ENCODE measurements at regions not wholly inside any gene's neighbourhood (a gene's known extent, or its start where the extent isn't known, plus 50 kb on each side); places are given as distances from the start of the nearest gene placed in this dataset.

DNA sequence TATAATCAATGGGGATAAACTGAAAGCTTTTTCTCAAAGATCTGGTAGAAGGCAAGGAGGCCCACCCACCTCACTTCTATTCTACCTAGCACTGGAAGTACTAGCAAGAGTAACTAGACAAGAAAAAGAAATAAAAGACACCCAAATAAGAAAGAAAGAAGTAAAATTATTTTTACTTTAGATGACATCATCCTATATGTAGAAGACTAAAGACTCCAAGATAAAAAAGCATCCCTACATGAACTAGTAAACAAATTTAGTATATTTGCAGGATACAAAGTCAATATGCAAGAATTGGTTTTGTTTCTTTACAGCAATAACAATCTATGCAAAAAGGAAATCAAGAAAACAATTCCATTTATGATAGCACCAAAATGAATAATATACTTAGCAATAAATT lies 201.5 kb upstream of the KIRREL3 start:
- Histone ChIP-seq H3K27me3 (ENCODE audit: control insufficient read depth in 1 of 2, insufficient read depth in 2 of 2, low read length in 2 of 2) (no peaks in the 10 kb centered on the region), H3K4me3 (ENCODE audit: low read depth in 1 of 2, low read length in 2 of 2) (no peak overlapping the region), H3K4me1 (ENCODE audit: control insufficient read depth in 2 of 2, insufficient read depth in 2 of 2, low read length in 1 of 2) (peaks cover 0 to 5% of the 10 kb centered on the region in 2 donors), H3K9me3 (ENCODE audit: control insufficient read depth in 2 of 2, insufficient read depth in 1 of 2, low read depth in 1 of 2, low read length in 1 of 2) (peaks cover 0 to 4% of the 10 kb centered on the region in 2 donors), H3K36me3 (ENCODE audit: control insufficient read depth in 2 of 2, insufficient read depth in 2 of 2, low read length in 1 of 2) (no peaks in the 10 kb centered on the region), H3K27ac (ENCODE audit: low read depth in 2 of 2, low read length in 1 of 2) (no peak overlapping the region)

GRCh38 chr11:127199306-127199801 lies 198.8 kb upstream of the KIRREL3 start:
- Histone ChIP-seq H3K27ac (ENCODE audit: low read depth in 2 of 2, low read length in 1 of 2) (no peak overlapping the region), H3K4me3 (ENCODE audit: low read depth in 1 of 2, low read length in 2 of 2) (no peak overlapping the region), H3K36me3 (ENCODE audit: control insufficient read depth in 2 of 2, insufficient read depth in 2 of 2, low read length in 1 of 2) (no peaks in the 10 kb centered on the region), H3K27me3 (ENCODE audit: control insufficient read depth in 1 of 2, insufficient read depth in 2 of 2, low read length in 2 of 2) (no peaks in the 10 kb centered on the region), H3K4me1 (ENCODE audit: control insufficient read depth in 2 of 2, insufficient read depth in 2 of 2, low read length in 1 of 2) (no peaks in the 10 kb centered on the region), H3K9me3 (ENCODE audit: control insufficient read depth in 2 of 2, insufficient read depth in 1 of 2, low read depth in 1 of 2, low read length in 1 of 2) (no peaks in the 10 kb centered on the region)
- WGBS, 2 donors, result 64 to 75% methylated on average over 3 of the region's 3 CpGs

DNA sequence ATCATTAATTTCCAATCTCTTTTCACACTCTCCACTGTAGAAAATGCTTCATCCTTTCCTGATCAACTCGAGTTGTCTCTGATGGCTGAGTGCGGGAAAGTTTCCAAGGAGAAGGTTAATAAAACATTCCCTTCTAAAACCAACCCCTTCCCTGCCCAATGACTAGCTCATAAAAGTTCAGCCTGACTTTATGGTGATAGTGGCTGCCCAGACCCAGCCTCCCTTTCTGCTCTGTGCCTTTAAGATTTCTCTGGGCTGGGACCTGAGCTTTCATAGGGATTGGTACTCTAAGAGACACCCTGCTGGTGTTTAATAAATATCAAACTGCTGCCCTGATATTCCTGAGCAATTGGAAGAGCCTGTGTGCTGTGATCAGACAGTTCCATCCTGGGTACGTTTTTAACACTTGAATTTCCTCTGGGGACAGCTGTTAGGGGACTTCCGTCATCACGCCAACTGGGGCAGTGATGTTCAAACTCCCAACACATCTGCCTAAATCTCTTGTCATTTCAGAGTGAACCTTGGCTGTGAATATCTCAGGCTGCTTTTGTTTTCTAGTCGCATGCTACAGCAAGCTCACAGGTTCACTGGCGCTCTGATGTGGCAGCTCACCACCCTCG lies 195.0 kb upstream of the KIRREL3 start:
- no peak overlapping the region for H3K27ac ChIP-seq (ENCODE audit: low read depth in 2 of 2, low read length in 1 of 2)
- H3K4me3 ChIP-seq (ENCODE audit: low read depth in 1 of 2, low read length in 2 of 2), result no peak overlapping the region
- no peaks in the 10 kb centered on the region for H3K9me3 ChIP-seq (ENCODE audit: control insufficient read depth in 2 of 2, insufficient read depth in 1 of 2, low read depth in 1 of 2, low read length in 1 of 2)
- H3K4me1 ChIP-seq (ENCODE audit: control insufficient read depth in 2 of 2, insufficient read depth in 2 of 2, low read length in 1 of 2), result no peaks in the 10 kb centered on the region
- 50 to 51% methylated on average over 8 of the region's 8 CpGs for WGBS, 2 donors
- no peaks in the 10 kb centered on the region for H3K36me3 ChIP-seq (ENCODE audit: control insufficient read depth in 2 of 2, insufficient read depth in 2 of 2, low read length in 1 of 2)
- no peaks in the 10 kb centered on the region for H3K27me3 ChIP-seq (ENCODE audit: control insufficient read depth in 1 of 2, insufficient read depth in 2 of 2, low read length in 2 of 2)

DNA sequence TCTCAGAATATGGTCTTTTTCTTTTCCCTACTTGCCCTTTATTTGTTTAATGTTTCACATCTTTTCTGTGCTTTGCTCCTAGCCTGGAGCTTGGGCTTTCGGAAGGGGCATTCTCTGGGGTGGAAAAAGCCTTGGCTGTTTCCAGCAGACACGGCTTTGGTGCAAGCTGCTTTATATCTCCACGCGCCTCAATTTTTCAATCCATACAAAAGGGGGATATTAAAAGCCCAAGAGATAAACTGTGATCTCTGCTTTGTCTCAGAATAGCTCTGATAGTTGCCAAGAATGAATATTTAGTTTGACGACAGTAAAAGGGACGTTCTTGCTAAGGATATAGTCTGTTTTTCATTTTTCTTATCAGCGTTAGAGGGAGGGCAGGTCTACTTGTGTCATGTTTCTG lies 194.0 kb upstream of the KIRREL3 start:
- H3K27ac ChIP-seq (ENCODE audit: low read depth in 2 of 2, low read length in 1 of 2), result no peak overlapping the region
- WGBS, 2 donors, result 59% methylated on average over 7 of the region's 7 CpGs
- no peaks in the 10 kb centered on the region for H3K27me3 ChIP-seq (ENCODE audit: control insufficient read depth in 1 of 2, insufficient read depth in 2 of 2, low read length in 2 of 2)
- no peak overlapping the region for H3K4me3 ChIP-seq (ENCODE audit: low read depth in 1 of 2, low read length in 2 of 2)
- no peaks in the 10 kb centered on the region for H3K4me1 ChIP-seq (ENCODE audit: control insufficient read depth in 2 of 2, insufficient read depth in 2 of 2, low read length in 1 of 2)
- no peaks in the 10 kb centered on the region for H3K9me3 ChIP-seq (ENCODE audit: control insufficient read depth in 2 of 2, insufficient read depth in 1 of 2, low read depth in 1 of 2, low read length in 1 of 2)
- H3K36me3 ChIP-seq (ENCODE audit: control insufficient read depth in 2 of 2, insufficient read depth in 2 of 2, low read length in 1 of 2), result no peaks in the 10 kb centered on the region

DNA sequence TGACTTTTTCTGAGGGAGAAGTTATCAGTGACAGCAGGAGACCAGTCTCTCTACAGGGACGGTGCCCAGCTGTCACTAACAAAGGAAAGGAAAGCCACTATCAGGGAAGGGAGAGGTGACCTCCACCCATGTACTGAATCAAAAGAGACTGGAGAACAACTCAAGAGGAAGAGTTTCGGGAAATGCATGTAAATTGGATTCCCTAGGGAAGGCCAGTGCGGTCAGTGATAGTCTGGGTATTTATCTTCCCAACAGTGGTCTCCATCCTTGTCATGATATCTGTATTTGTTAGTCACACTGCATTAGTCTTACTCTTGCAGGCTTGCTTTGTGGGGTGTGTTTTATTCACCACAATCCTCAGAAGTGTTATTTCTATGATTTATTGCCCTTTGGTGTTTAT lies 193.4 kb upstream of the KIRREL3 start:
- Histone ChIP-seq H3K9me3 (ENCODE audit: control insufficient read depth in 2 of 2, insufficient read depth in 1 of 2, low read depth in 1 of 2, low read length in 1 of 2) (no peaks in the 10 kb centered on the region), H3K4me3 (ENCODE audit: low read depth in 1 of 2, low read length in 2 of 2) (no peak overlapping the region), H3K36me3 (ENCODE audit: control insufficient read depth in 2 of 2, insufficient read depth in 2 of 2, low read length in 1 of 2) (no peaks in the 10 kb centered on the region), H3K27ac (ENCODE audit: low read depth in 2 of 2, low read length in 1 of 2) (no peak overlapping the region), H3K4me1 (ENCODE audit: control insufficient read depth in 2 of 2, insufficient read depth in 2 of 2, low read length in 1 of 2) (no peaks in the 10 kb centered on the region), H3K27me3 (ENCODE audit: control insufficient read depth in 1 of 2, insufficient read depth in 2 of 2, low read length in 2 of 2) (no peaks in the 10 kb centered on the region)
- 49 to 54% methylated on average over 3 of the region's 3 CpGs for WGBS, 2 donors

- Histone ChIP-seq H3K36me3 (ENCODE audit: control insufficient read depth in 2 of 2, insufficient read depth in 2 of 2, low read length in 1 of 2) (no peaks in the 10 kb centered on the region), H3K27ac (ENCODE audit: low read depth in 2 of 2, low read length in 1 of 2) (no peak overlapping the region), H3K27me3 (ENCODE audit: control insufficient read depth in 1 of 2, insufficient read depth in 2 of 2, low read length in 2 of 2) (no peaks in the 10 kb centered on the region), H3K9me3 (ENCODE audit: control insufficient read depth in 2 of 2, insufficient read depth in 1 of 2, low read depth in 1 of 2, low read length in 1 of 2) (no peaks in the 10 kb centered on the region), H3K4me3 (ENCODE audit: low read depth in 1 of 2, low read length in 2 of 2) (no peak overlapping the region), H3K4me1 (ENCODE audit: control insufficient read depth in 2 of 2, insufficient read depth in 2 of 2, low read length in 1 of 2) (no peaks in the 10 kb centered on the region)
- 88 to 91% methylated on average over 1 of the region's 1 CpG for WGBS, 2 donors
Measured at GRCh38 chr11:127191689-127192088, 191.1 kb upstream of the KIRREL3 start.

DNA sequence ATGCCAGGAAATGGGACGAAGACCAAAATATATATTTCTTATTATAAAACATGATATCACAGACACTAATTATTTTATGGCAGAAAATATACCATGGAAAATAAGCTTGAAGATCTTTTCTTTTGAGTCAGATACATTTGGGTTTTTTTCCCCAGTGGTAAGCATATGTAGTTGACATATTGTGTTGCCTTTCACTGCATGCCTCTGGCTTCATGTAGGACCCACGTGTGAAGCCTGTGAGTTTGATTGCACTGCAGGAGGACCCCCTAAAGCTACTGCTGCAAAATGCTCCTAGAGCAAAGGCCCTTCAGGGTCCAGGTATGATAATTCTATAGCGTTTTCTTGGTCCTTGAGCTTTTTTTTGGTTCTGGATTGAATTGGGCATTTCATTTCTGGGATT lies 190.7 kb upstream of the KIRREL3 start:
- Histone ChIP-seq H3K4me3 (ENCODE audit: low read depth in 1 of 2, low read length in 2 of 2) (no peak overlapping the region), H3K27ac (ENCODE audit: low read depth in 2 of 2, low read length in 1 of 2) (no peak overlapping the region), H3K9me3 (ENCODE audit: control insufficient read depth in 2 of 2, insufficient read depth in 1 of 2, low read depth in 1 of 2, low read length in 1 of 2) (no peaks in the 10 kb centered on the region), H3K36me3 (ENCODE audit: control insufficient read depth in 2 of 2, insufficient read depth in 2 of 2, low read length in 1 of 2) (no peaks in the 10 kb centered on the region), H3K27me3 (ENCODE audit: control insufficient read depth in 1 of 2, insufficient read depth in 2 of 2, low read length in 2 of 2) (no peaks in the 10 kb centered on the region), H3K4me1 (ENCODE audit: control insufficient read depth in 2 of 2, insufficient read depth in 2 of 2, low read length in 1 of 2) (no peaks in the 10 kb centered on the region)
- WGBS, 2 donors, result 55 to 64% methylated on average over 3 of the region's 3 CpGs

DNA sequence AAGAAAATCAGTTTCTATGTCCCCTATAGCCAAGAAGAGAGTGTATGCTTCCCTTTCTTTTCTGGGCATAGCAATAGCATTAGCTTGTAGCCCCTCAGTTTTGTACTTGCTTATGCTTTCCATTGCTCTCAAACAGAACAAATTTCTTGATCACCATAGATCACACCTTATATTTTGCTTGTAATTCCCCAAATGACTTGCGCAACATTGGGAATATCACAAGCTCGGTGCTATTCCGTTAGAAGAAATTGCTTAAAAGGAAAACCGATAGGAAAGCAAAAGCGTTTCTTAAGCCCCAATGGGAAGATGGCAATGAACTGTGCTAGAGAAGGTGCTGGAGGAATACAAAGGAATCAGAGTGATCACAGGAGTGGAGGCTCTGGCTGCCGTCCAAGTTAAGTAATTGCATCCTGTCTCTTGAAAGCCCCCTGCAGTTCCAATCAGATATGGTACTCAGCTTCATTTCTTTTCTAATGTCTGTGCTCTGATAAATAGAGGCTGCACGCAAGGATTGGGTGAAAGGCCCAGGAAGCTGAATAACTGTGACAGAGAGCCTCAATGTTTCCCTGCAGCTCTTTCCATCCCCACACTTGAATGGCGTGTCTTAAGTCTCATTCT lies 182.1 kb upstream of the KIRREL3 start:
- H3K36me3 ChIP-seq (ENCODE audit: control insufficient read depth in 2 of 2, insufficient read depth in 2 of 2, low read length in 1 of 2), result no peaks in the 10 kb centered on the region
- no peaks in the 10 kb centered on the region for H3K9me3 ChIP-seq (ENCODE audit: control insufficient read depth in 2 of 2, insufficient read depth in 1 of 2, low read depth in 1 of 2, low read length in 1 of 2)
- H3K27ac ChIP-seq (ENCODE audit: low read depth in 2 of 2, low read length in 1 of 2), result no peak overlapping the region
- H3K4me3 ChIP-seq (ENCODE audit: low read depth in 1 of 2, low read length in 2 of 2), result no peak overlapping the region
- peaks cover 0 to 3% of the 10 kb centered on the region in 2 donors for H3K27me3 ChIP-seq (ENCODE audit: control insufficient read depth in 1 of 2, insufficient read depth in 2 of 2, low read length in 2 of 2)
- H3K4me1 ChIP-seq (ENCODE audit: control insufficient read depth in 2 of 2, insufficient read depth in 2 of 2, low read length in 1 of 2), result no peaks in the 10 kb centered on the region
- 76 to 79% methylated on average over 8 of the region's 8 CpGs for WGBS, 2 donors

DNA sequence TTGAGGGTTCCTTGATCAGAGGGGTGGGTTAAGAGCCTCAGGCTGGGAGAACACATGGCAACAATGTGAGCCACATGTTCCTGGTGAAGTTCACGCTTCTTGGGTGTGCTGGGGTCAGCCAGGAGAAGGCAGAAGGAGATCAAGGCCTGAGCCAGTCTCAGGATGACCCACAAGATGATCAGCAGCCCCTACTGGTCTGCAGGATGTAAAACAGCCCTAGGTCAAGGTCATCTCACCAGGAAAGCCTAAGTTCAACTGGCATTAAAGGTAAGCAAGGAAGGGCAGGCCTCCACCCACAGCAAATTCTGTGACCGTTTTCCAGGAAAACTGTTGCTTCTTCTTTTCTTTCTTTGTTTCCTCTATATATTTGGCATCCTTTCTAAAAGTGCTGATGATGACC lies 156.7 kb upstream of the KIRREL3 start:
- 73 to 80% methylated on average over 2 of the region's 2 CpGs for WGBS, 2 donors
- Histone ChIP-seq H3K27me3 (ENCODE audit: control insufficient read depth in 1 of 2, insufficient read depth in 2 of 2, low read length in 2 of 2) (no peaks in the 10 kb centered on the region), H3K36me3 (ENCODE audit: control insufficient read depth in 2 of 2, insufficient read depth in 2 of 2, low read length in 1 of 2) (no peaks in the 10 kb centered on the region), H3K9me3 (ENCODE audit: control insufficient read depth in 2 of 2, insufficient read depth in 1 of 2, low read depth in 1 of 2, low read length in 1 of 2) (no peaks in the 10 kb centered on the region), H3K27ac (ENCODE audit: low read depth in 2 of 2, low read length in 1 of 2) (no peak overlapping the region), H3K4me1 (ENCODE audit: control insufficient read depth in 2 of 2, insufficient read depth in 2 of 2, low read length in 1 of 2) (no peaks in the 10 kb centered on the region), H3K4me3 (ENCODE audit: low read depth in 1 of 2, low read length in 2 of 2) (no peak overlapping the region)

GRCh38 chr11:127149410-127149809 lies 148.8 kb upstream of the KIRREL3 start:
- no peaks in the 10 kb centered on the region for H3K27me3 ChIP-seq (ENCODE audit: control insufficient read depth in 1 of 2, insufficient read depth in 2 of 2, low read length in 2 of 2)
- H3K36me3 ChIP-seq (ENCODE audit: control insufficient read depth in 2 of 2, insufficient read depth in 2 of 2, low read length in 1 of 2), result no peaks in the 10 kb centered on the region
- WGBS, 2 donors, result 57 to 61% methylated on average over 1 of the region's 1 CpG
- no peak overlapping the region for H3K4me3 ChIP-seq (ENCODE audit: low read depth in 1 of 2, low read length in 2 of 2)
- no peak overlapping the region for H3K27ac ChIP-seq (ENCODE audit: low read depth in 2 of 2, low read length in 1 of 2)
- no peaks in the 10 kb centered on the region for H3K4me1 ChIP-seq (ENCODE audit: control insufficient read depth in 2 of 2, insufficient read depth in 2 of 2, low read length in 1 of 2)
- no peaks in the 10 kb centered on the region for H3K9me3 ChIP-seq (ENCODE audit: control insufficient read depth in 2 of 2, insufficient read depth in 1 of 2, low read depth in 1 of 2, low read length in 1 of 2)

Data from esophagus (tissue), 2 donors.